K562 (cell line): ENCODE measurements at regions not wholly inside any gene's neighbourhood (a gene's known extent, or its start where the extent isn't known, plus 50 kb on each side); places are given as distances from the start of the nearest gene placed in this dataset.

Experiments
- ATAC-seq: fragments of 200-7000 bp; cut with Tn5 transposase; 3 replicates; pipeline ENCODE4 v1.9.1; 2020; ENCODE audit warnings: moderate library complexity
- BruUV-seq: library from RNA; stranded (reverse); fragments of 400-500 nt; replicated peaks from 2 replicates; lab custom pipeline; 2021; lab: Mats Ljungman, UMichigan
- CTCF ChIA-PET: fragments of 300-600 bp; formaldehyde crosslinking; extraction: SDS; loops from one replicate; lab custom pipeline; 2021; ENCODE audit warnings: low intra/inter-chr PET ratio; lab: Yijun Ruan, JAX
- POLR2A ChIA-PET: fragments of 300-600, 350-650 bp; sonication (Branson Sonifier 250); formaldehyde crosslinking; extraction: SDS; loops from one replicate; lab custom pipeline; 2021; ENCODE audit warnings: antibody characterized with exemption, inconsistent platforms; lab: Yijun Ruan, JAX
- DNase-seq, 4 experiments: peaks; one replicate each; pipeline versions ENCODE4 v3.0.0 to v3.0.0-alpha.2; 2011 to 2018; ENCODE audit warnings: low spot score in 3 of 4, mixed read lengths in 3 of 4; ENCODE audit errors: extremely low read depth in 1 of 4
- FAIRE-seq: peaks from 2 replicates; lab custom pipeline; 2011; peaks lifted over from hg19 to GRCh38; lab: Jason Lieb, UNC
- H2AFZ ChIP-seq: 2 replicates; pipeline ENCODE4 v1.6.0; 2011; ENCODE audit warnings: low read depth, low read length, control low read depth, inconsistent platforms
- H3K27ac ChIP-seq: fragments of 200-600 bp; 3 replicates; pipeline ENCODE4 v1.8.0; 2011; ENCODE audit warnings: low read depth, mild to moderate bottlenecking, control low read depth, inconsistent platforms, low read length, moderate library complexity, mixed read lengths; ENCODE audit errors: extremely low read depth
- H3K27me3 ChIP-seq, 2 experiments: fragments of 300-600 bp in 1 of 2; 2 replicates in 1 of 2; 3 replicates in 1 of 2; pipeline versions ENCODE4 v1.6.0 to v1.8.0; 2011; ENCODE audit warnings: inconsistent platforms in 2 of 2, low read length in 2 of 2, mild to moderate bottlenecking in 1 of 2, mixed read lengths in 1 of 2, moderate library complexity in 1 of 2; ENCODE audit not compliant: control insufficient read depth in 2 of 2, insufficient read depth in 2 of 2
- H3K36me3 ChIP-seq: fragments of 300-600 bp; 3 replicates; pipeline ENCODE4 v1.8.0; 2011; ENCODE audit warnings: mild to moderate bottlenecking, low read length, inconsistent platforms; ENCODE audit not compliant: control insufficient read depth, insufficient read depth
- H3K4me1 ChIP-seq, 2 experiments: fragments of 200-600 bp in 1 of 2; replicated peaks in 1 of 2; 2 replicates in 1 of 2; 3 replicates in 1 of 2; pipeline versions ENCODE4 v1.5.1 to v1.8.0; 2011; ENCODE audit warnings: inconsistent platforms in 2 of 2, low read length in 2 of 2, mild to moderate bottlenecking in 1 of 2, mixed read lengths in 1 of 2, moderate library complexity in 1 of 2; ENCODE audit not compliant: control insufficient read depth in 2 of 2, insufficient read depth in 2 of 2
- H3K4me2 ChIP-seq: 2 replicates; pipeline ENCODE4 v1.6.1; 2011; ENCODE audit warnings: low read length, control low read depth, inconsistent platforms, mixed read lengths; ENCODE audit not compliant: insufficient read depth
- H3K4me3 ChIP-seq: fragments of 200-600 bp; sonication (generic), shearing (Covaris generic); 2 replicates; pipeline ENCODE4 v1.5.1; 2016; ENCODE audit warnings: control low read depth, inconsistent platforms
- H3K79me2 ChIP-seq: fragments of 200-600 bp; 3 replicates; pipeline ENCODE4 v1.8.0; 2011; ENCODE audit warnings: low read length, inconsistent platforms; ENCODE audit not compliant: control insufficient read depth, insufficient read depth
- H3K9ac ChIP-seq, 2 experiments: 2 replicates each; pipeline versions ENCODE4 v1.6.0 to v1.6.1; 2011; ENCODE audit warnings: low read depth in 2 of 2, low read length in 2 of 2, control low read depth in 1 of 2, inconsistent platforms in 1 of 2, mild to moderate bottlenecking in 1 of 2, mixed read lengths in 1 of 2; ENCODE audit not compliant: insufficient read depth in 1 of 2
- H3K9me1 ChIP-seq: one replicate; pipeline ENCODE4 v1.6.0; 2011; ENCODE audit warnings: inconsistent platforms, mild to moderate bottlenecking, low read length, moderate library complexity; ENCODE audit not compliant: control insufficient read depth, insufficient read depth
- H3K9me3 ChIP-seq: replicated peaks from 2 replicates; pipeline ENCODE4 v1.5.1; 2011; ENCODE audit warnings: low read depth, low read length, inconsistent platforms; ENCODE audit not compliant: control insufficient read depth, insufficient read depth
- H4K20me1 ChIP-seq: replicated peaks from 2 replicates; pipeline ENCODE4 v1.6.1; 2011; ENCODE audit warnings: low read length, inconsistent platforms, mixed read lengths; ENCODE audit not compliant: control insufficient read depth, insufficient read depth
- CTBP1 ChIP-seq: fragments of 450-650 bp; IDR thresholded peaks from 2 replicates; pipeline ENCODE4 v1.6.1; 2016; ENCODE audit warnings: borderline replicate concordance
- E2F3 ChIP-seq: fragments of 250-450 bp; sonication (Bioruptor Pico); IDR thresholded peaks from 2 replicates; pipeline ENCODE4 v1.4.0; 2020; ENCODE audit warnings: mild to moderate bottlenecking
- ETV1 ChIP-seq: fragments of 450-650 bp; conservative IDR thresholded peaks from 2 replicates; pipeline ENCODE4 v1.6.1; 2016; ENCODE audit warnings: missing genetic modification characterization, control low read depth, low read depth, missing compliant biosample characterization
- HCFC1 ChIP-seq: IDR thresholded peaks from 2 replicates; pipeline ENCODE4 v1.6.1; 2012; ENCODE audit warnings: low read depth, low read length, improper control_type of control experiment
- HDAC1 ChIP-seq, 2 experiments: fragments of 450-650 bp; IDR thresholded peaks; 2 replicates each; pipeline ENCODE4 v1.6.1; 2016 to 2017; ENCODE audit warnings: inconsistent platforms in 1 of 2, mild to moderate bottlenecking in 1 of 2, moderate library complexity in 1 of 2
- IRF1 ChIP-seq: sonication (generic); formaldehyde crosslinking; IDR thresholded peaks from 2 replicates; pipeline ENCODE4 v1.8.0; 2022; ENCODE audit warnings: missing genetic modification reagents, mild to moderate bottlenecking, borderline replicate concordance
- MBD2 ChIP-seq: sonication (generic); IDR thresholded peaks from 2 replicates; pipeline ENCODE4 v1.6.1; 2016; ENCODE audit warnings: low read depth, borderline replicate concordance
- NCOA6 ChIP-seq: fragments of 450-650 bp; IDR thresholded peaks from 2 replicates; pipeline ENCODE4 v1.6.1; 2017; ENCODE audit warnings: mild to moderate bottlenecking
- NFXL1 ChIP-seq: fragments of 450-650 bp; formaldehyde crosslinking; IDR thresholded peaks from 2 replicates; pipeline ENCODE4 v1.4.0; 2021; ENCODE audit warnings: mild to moderate bottlenecking
- RBM15 ChIP-seq: fragments of 200-400 bp; formaldehyde crosslinking; IDR thresholded peaks from 2 replicates; pipeline ENCODE4 v1.6.1; 2018; ENCODE audit warnings: mild to moderate bottlenecking, low read length, moderate library complexity; ENCODE audit not compliant: insufficient read depth
- RBM34 ChIP-seq: fragments of 200-400 bp; formaldehyde crosslinking; IDR thresholded peaks from 2 replicates; pipeline ENCODE4 v1.6.1; 2018; ENCODE audit warnings: low read length, borderline replicate concordance; ENCODE audit not compliant: insufficient read depth
- SAFB ChIP-seq: fragments of 200-400 bp; formaldehyde crosslinking; IDR thresholded peaks from 2 replicates; pipeline ENCODE4 v1.6.1; 2017; ENCODE audit warnings: low read depth, low read length, borderline replicate concordance
- ZNF407 ChIP-seq: fragments of 450-650 bp; IDR thresholded peaks from 2 replicates; pipeline ENCODE4 v1.6.1; 2016; ENCODE audit warnings: low read depth
- WGBS: fragments of 100-300 bp; shearing (Covaris generic); methylation state at CpG from one replicate; pipeline ENCODE4 v1.1.6; 2016; ENCODE audit warnings: low coverage, mixed read lengths; ENCODE audit not compliant: insufficient coverage; ENCODE audit errors: missing lambda C conversion rate; 5-methylcytosine and 5-hydroxymethylcytosine counted together
- in situ Hi-C: fragments of 300-500 bp; cut with MboI; formaldehyde crosslinking; loops from 4 replicates; pipeline ENCODE4 v1.15.0; 2018; ENCODE audit warnings: inconsistent platforms, mixed read lengths
- intact Hi-C: fragments of 100-400 bp; cut with micrococcal nuclease; formaldehyde crosslinking; loops from 2 replicates; pipeline ENCODE4 v1.14.2; 2022

DNA sequence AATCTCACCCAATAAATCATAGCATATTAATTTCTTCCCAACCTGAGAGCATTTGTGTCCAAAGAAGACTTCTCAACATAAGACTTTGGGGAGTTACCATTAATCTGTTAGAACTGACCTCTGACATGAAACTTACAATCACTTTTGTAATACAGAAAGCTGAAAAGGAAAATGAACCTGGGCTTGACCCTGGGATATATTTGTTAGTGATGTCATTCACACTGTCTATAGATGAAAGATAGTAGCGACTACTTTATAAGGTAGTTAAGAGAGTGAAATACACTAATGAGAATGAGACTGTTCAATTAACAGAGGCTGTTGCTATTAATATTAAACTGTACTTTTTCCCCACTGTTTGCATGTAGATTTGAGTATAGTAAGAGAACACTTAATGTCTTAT, 1334.8 kb upstream of the TMEM132C start:
- Histone ChIP-seq H3K27ac (no peak overlapping the region), H3K4me2 (no peak overlapping the region), H3K79me2 (no peaks in the 10 kb centered on the region), H3K4me1 (peaks cover 2 to 4% of the 10 kb centered on the region in 2 experiments; a peak in 2 of 5 replicates), H3K9me1 (no peaks in the 10 kb centered on the region), H4K20me1 (no peaks in the 10 kb centered on the region), H3K36me3 (no peaks in the 10 kb centered on the region), H3K9ac (no peak overlapping the region), H3K4me3 (no peak overlapping the region), H3K27me3 (no peaks in the 10 kb centered on the region), H3K9me3 (no peaks in the 10 kb centered on the region), H2AFZ (no peak overlapping the region)
- FAIRE-seq (no peak), DNase-seq (no peak), ATAC-seq (no peak)
- BruUV-seq, result no TSS peak
- TF ChIP-seq NFXL1 (CRISPR knock-in tag) (no peak), CTBP1 (no peak), HDAC1 (IDR thresholded peaks at IDR 0.05) (no peak), NCOA6 (no peak), RBM34 (no peak), MBD2 (no peak), ZNF407 (no peak), IRF1 (CRISPR knock-in tag) (no peak), SAFB (no peak), HCFC1 (no peak), E2F3 (CRISPR knock-in tag) (no peak), ETV1 (tag) (no peak), RBM15 (no peak)
- POLR2A ChIA-PET, result no interaction called here
- CTCF ChIA-PET, result no interaction called here
- in situ Hi-C loops, result no loop called here
- intact Hi-C loops, result no loop called here
- 9% methylated on average over 1 of the region's 1 CpG for WGBS
